HL-60 (cell line): ENCODE measurements at regions not wholly inside any gene's neighbourhood (a gene's known extent, or its start where the extent isn't known, plus 50 kb on each side); places are given as distances from the start of the nearest gene placed in this dataset.
A peak's percentile ranks its signal among the peaks of the same experiment; 100 is the strongest.

Experiments
- DNase-seq, 2 experiments: peaks; one replicate each; pipeline ENCODE4 v3.0.0-alpha.2; 2010 to 2020; ENCODE audit warnings: low read depth in 1 of 2, low spot score in 1 of 2
- H3K27ac ChIP-seq: fragments of 250-450 bp; sonication (Bioruptor Pico); replicated peaks from 2 replicates; pipeline ENCODE4 v1.5.1; 2020; ENCODE audit warnings: mild to moderate bottlenecking, moderate library complexity
- H3K27me3 ChIP-seq: fragments of 250-450 bp; sonication (Bioruptor Pico); 2 replicates; pipeline ENCODE4 v1.5.1; 2021; ENCODE audit warnings: mild to moderate bottlenecking, moderate library complexity; ENCODE audit not compliant: insufficient read depth, poor library complexity, severe bottlenecking
- H3K4me3 ChIP-seq: replicated peaks from 2 replicates; pipeline ENCODE4 v1.5.1; 2011; ENCODE audit warnings: mild to moderate bottlenecking, control low read depth, low read length; ENCODE audit not compliant: insufficient read depth
- GABPA ChIP-seq: IDR thresholded peaks from 2 replicates; pipeline ENCODE4 v1.6.1; 2012; ENCODE audit warnings: low read depth
- POLR2AphosphoS5 ChIP-seq: IDR thresholded peaks from 2 replicates; pipeline ENCODE4 v1.6.1; 2012; ENCODE audit warnings: low read depth
- SPI1 ChIP-seq: IDR thresholded peaks from 2 replicates; pipeline ENCODE4 v1.6.1; 2012; ENCODE audit warnings: low read depth, mild to moderate bottlenecking, borderline replicate concordance
- TF ChIP-seq, protein P1 (sequence below): IDR thresholded peaks from 2 replicates; pipeline ENCODE4 v1.6.1; 2012; ENCODE audit warnings: low read depth; ENCODE audit not compliant: insufficient replicate concordance
- TF ChIP-seq, protein P2 (sequence below): IDR thresholded peaks from one replicate; pipeline ENCODE4 v1.5.1; 2011; ENCODE audit warnings: low read length, control low read depth, inconsistent platforms; ENCODE audit not compliant: insufficient read depth

GRCh38 chrX:67328476-67328875, 215.3 kb upstream of the AR start:
- TF ChIP-seq SPI1, result peak; percentile 82
- TF ChIP-seq, protein P1, sequence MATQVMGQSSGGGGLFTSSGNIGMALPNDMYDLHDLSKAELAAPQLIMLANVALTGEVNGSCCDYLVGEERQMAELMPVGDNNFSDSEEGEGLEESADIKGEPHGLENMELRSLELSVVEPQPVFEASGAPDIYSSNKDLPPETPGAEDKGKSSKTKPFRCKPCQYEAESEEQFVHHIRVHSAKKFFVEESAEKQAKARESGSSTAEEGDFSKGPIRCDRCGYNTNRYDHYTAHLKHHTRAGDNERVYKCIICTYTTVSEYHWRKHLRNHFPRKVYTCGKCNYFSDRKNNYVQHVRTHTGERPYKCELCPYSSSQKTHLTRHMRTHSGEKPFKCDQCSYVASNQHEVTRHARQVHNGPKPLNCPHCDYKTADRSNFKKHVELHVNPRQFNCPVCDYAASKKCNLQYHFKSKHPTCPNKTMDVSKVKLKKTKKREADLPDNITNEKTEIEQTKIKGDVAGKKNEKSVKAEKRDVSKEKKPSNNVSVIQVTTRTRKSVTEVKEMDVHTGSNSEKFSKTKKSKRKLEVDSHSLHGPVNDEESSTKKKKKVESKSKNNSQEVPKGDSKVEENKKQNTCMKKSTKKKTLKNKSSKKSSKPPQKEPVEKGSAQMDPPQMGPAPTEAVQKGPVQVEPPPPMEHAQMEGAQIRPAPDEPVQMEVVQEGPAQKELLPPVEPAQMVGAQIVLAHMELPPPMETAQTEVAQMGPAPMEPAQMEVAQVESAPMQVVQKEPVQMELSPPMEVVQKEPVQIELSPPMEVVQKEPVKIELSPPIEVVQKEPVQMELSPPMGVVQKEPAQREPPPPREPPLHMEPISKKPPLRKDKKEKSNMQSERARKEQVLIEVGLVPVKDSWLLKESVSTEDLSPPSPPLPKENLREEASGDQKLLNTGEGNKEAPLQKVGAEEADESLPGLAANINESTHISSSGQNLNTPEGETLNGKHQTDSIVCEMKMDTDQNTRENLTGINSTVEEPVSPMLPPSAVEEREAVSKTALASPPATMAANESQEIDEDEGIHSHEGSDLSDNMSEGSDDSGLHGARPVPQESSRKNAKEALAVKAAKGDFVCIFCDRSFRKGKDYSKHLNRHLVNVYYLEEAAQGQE, result no peak
- no peak overlapping the region for H3K4me3 ChIP-seq
- no peak overlapping the region for H3K27ac ChIP-seq
- peak in 1 of 2 experiments; percentile 5 for DNase-seq
- no peaks in the 10 kb centered on the region for H3K27me3 ChIP-seq

- no peak for TF ChIP-seq POLR2AphosphoS5
- TF ChIP-seq, protein P1, result no peak
- no peak for TF ChIP-seq GABPA
- TF ChIP-seq, protein P2, sequence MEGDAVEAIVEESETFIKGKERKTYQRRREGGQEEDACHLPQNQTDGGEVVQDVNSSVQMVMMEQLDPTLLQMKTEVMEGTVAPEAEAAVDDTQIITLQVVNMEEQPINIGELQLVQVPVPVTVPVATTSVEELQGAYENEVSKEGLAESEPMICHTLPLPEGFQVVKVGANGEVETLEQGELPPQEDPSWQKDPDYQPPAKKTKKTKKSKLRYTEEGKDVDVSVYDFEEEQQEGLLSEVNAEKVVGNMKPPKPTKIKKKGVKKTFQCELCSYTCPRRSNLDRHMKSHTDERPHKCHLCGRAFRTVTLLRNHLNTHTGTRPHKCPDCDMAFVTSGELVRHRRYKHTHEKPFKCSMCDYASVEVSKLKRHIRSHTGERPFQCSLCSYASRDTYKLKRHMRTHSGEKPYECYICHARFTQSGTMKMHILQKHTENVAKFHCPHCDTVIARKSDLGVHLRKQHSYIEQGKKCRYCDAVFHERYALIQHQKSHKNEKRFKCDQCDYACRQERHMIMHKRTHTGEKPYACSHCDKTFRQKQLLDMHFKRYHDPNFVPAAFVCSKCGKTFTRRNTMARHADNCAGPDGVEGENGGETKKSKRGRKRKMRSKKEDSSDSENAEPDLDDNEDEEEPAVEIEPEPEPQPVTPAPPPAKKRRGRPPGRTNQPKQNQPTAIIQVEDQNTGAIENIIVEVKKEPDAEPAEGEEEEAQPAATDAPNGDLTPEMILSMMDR, result no peak
- TF ChIP-seq SPI1, result no peak
- Histone ChIP-seq H3K27me3 (no peaks in the 10 kb centered on the region), H3K27ac (no peak overlapping the region), H3K4me3 (no peak overlapping the region)
- no peak for DNase-seq
These were observed 209.5 kb upstream of the AR start for GRCh38 chrX:67334323-67334722.

GRCh38 chrX:67338262-67338661, 205.6 kb upstream of the AR start:
- no peak for DNase-seq
- Histone ChIP-seq H3K4me3 (no peak overlapping the region), H3K27ac (no peak overlapping the region), H3K27me3 (no peaks in the 10 kb centered on the region)
- no peak for TF ChIP-seq GABPA
- TF ChIP-seq, protein P1, result no peak
- TF ChIP-seq, protein P2, result no peak
- TF ChIP-seq POLR2AphosphoS5, result no peak
- TF ChIP-seq SPI1, result no peak

GRCh38 chrX:67342138-67342537, 201.7 kb upstream of the AR start:
- TF ChIP-seq, protein P1, result no peak
- TF ChIP-seq GABPA (no peak), SPI1 (no peak)
- no peak for DNase-seq
- H3K4me3 ChIP-seq, result no peak overlapping the region
- H3K27me3 ChIP-seq, result no peaks in the 10 kb centered on the region
- no peak overlapping the region for H3K27ac ChIP-seq
